RWPE1 (cell line): ENCODE measurements at regions not wholly inside any gene's neighbourhood (a gene's known extent, or its start where the extent isn't known, plus 50 kb on each side); places are given as distances from the start of the nearest gene placed in this dataset.

Source experiments
- CTCF ChIA-PET: fragments of 350-600 bp; sonication (Branson Sonifier 250); formaldehyde crosslinking; extraction: SDS; loops from one replicate; lab custom pipeline; 2021; lab: Yijun Ruan, JAX
- POLR2A ChIA-PET: fragments of 400-600 bp; formaldehyde crosslinking; extraction: SDS; loops from one replicate; lab custom pipeline; 2020; ENCODE audit warnings: antibody characterized with exemption; ENCODE audit not compliant: low non-redundant PET; lab: Yijun Ruan, JAX
- DNase-seq: peaks from one replicate; pipeline ENCODE4 v3.0.0; 2012; ENCODE audit warnings: low spot score
- H3K27ac ChIP-seq: fragments of 450-650 bp; 2 replicates; pipeline ENCODE4 v1.5.1; 2017
- TF ChIP-seq, protein P1 (sequence below): fragments of 450-650 bp; conservative IDR thresholded peaks from 2 replicates; pipeline ENCODE4 v1.5.1; 2017; ENCODE audit warnings: low read depth, mild to moderate bottlenecking

GRCh38 chr5:168104350-168104749 is 187.1 kb upstream of the WWC1 start:
- POLR2A ChIA-PET = no interaction called here
- no peak for DNase-seq
- no peak overlapping the region for H3K27ac ChIP-seq
- CTCF ChIA-PET = no interaction called here
- TF ChIP-seq, protein P1, sequence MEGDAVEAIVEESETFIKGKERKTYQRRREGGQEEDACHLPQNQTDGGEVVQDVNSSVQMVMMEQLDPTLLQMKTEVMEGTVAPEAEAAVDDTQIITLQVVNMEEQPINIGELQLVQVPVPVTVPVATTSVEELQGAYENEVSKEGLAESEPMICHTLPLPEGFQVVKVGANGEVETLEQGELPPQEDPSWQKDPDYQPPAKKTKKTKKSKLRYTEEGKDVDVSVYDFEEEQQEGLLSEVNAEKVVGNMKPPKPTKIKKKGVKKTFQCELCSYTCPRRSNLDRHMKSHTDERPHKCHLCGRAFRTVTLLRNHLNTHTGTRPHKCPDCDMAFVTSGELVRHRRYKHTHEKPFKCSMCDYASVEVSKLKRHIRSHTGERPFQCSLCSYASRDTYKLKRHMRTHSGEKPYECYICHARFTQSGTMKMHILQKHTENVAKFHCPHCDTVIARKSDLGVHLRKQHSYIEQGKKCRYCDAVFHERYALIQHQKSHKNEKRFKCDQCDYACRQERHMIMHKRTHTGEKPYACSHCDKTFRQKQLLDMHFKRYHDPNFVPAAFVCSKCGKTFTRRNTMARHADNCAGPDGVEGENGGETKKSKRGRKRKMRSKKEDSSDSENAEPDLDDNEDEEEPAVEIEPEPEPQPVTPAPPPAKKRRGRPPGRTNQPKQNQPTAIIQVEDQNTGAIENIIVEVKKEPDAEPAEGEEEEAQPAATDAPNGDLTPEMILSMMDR = no peak

- CTCF ChIA-PET = no interaction called here
- TF ChIP-seq, protein P1 = no peak
- POLR2A ChIA-PET = no interaction called here
- no peak overlapping the region for H3K27ac ChIP-seq
- DNase-seq = no peak
Measured at GRCh38 chr5:168104811-168105481, 186.5 kb upstream of the WWC1 start.

DNA sequence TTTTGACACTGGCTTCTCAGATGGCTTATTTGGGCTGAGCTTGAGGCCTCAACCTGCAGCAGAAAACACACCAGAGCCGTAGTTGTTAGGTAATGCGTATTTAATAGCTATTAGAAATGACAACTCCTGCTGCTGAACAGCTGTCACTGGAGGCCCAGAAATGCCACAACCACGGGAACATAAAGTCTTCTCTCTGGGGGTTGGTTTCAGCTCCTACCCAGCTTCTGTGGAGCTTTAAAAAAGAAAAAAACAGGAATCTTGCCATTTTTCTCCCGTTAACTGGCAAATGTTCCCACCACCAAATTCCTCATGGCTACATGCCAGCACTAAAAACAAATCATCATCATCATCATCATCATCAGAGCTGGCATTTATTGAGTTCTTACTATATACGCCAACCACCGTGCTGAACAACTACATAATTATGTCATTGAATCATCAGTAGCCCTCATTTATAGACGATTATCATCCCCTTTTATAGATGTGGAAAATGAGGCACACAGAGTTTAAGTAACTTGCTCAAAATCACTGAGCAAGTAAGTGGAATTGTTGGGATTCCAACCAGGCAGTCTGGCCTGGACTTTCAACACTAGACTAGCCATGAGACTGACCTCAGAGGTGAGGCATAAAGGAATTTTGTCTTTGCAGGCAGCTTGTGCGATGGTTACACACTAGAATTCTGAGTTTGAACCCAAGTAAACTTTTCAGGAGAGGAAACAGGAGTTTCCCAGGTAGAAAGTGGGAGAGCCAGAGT is 185.3 kb upstream of the WWC1 start:
- ChIA-PET CTCF (interaction anchor here (0.7 kb wide), 1 partner anchor 632 kb away, joined by 5 read pairs; no protein-coding TSS in a partner anchor), POLR2A (no interaction called here)
- no peak for DNase-seq

DNA sequence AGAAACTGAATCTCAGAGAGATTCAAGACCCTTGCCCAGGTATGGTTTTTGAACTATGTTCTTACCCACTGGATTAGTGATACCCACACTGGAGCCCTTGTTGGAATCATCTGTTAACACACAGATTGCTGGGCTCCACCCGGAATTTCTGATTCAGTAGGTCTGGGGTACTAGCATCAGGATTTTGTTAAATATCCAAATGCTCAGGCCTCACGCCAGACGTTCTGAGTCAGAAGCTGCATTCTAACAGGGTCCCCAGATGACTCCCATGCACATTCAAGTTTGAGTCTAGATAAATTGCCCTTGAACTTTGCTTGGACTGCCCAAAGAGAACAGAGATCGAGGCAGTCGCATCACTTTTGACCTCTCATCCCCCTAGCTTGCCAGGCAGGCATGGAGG is 182.0 kb upstream of the WWC1 start:
- no peak for DNase-seq
- ChIA-PET POLR2A (no interaction called here), CTCF (interaction anchor here (0.6 kb wide), 1 partner anchor 393 kb away, joined by 5 read pairs; no protein-coding TSS in a partner anchor)

More for the DNA sequence above, 185.3 kb upstream of the WWC1 start:
- TF ChIP-seq, protein P1 = no peak
- H3K27ac ChIP-seq = no peak overlapping the region

GRCh38 chr5:168110384-168110783 is 181.1 kb upstream of the WWC1 start:
- POLR2A ChIA-PET = no interaction called here
- TF ChIP-seq, protein P1 = no peak
- CTCF ChIA-PET = interaction anchor here (0.7 kb wide), 1 partner anchor 111 kb away, joined by 6 read pairs; no protein-coding TSS in a partner anchor
- H3K27ac ChIP-seq = no peak overlapping the region
- DNase-seq = no peak

More for the DNA sequence above, 182.0 kb upstream of the WWC1 start:
- TF ChIP-seq, protein P1 = no peak
- H3K27ac ChIP-seq = no peak overlapping the region
